ENCODE measurements at regions not wholly inside any gene's neighbourhood (a gene's known extent, or its start where the extent isn't known, plus 50 kb on each side); places are given as distances from the start of the nearest gene placed in this dataset.
"Not testable (repeated sequence)": the region's sequence is repeated elsewhere in the genome, so short reads cannot be mapped to it uniquely, and the experiment has no call there.

- not testable (repeated sequence) for DNase-seq (ENCODE audit: low spot score)
Measured at GRCh38 chr9:63450836-63451235, 1834.2 kb downstream of the FOXD4L5 start.

DNA sequence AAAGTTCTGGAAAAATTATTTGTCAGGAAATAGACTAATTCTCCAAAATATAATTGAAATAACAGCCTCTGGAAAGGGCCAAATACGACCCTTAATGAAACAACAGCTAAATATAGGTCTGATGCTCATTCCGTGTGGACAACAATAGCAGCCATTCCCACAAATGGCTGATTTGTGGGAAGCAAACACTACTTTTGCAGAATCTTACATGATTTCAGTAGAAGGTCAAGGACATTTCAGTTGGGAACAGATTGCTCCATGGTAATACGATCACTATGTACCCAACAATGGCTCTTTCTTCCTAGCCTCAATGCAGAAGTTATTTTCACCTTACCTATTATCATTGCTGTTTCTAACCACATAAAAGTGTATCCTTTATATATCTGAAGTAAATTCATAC is 1859.9 kb downstream of the FOXD4L5 start:
- not testable (repeated sequence) for DNase-seq (ENCODE audit: low spot score)

- DNase-seq (ENCODE audit: low spot score), result not testable (repeated sequence)
Measured at GRCh38 chr9:63390897-63391296, 1894.1 kb downstream of the FOXD4L5 start.

DNA sequence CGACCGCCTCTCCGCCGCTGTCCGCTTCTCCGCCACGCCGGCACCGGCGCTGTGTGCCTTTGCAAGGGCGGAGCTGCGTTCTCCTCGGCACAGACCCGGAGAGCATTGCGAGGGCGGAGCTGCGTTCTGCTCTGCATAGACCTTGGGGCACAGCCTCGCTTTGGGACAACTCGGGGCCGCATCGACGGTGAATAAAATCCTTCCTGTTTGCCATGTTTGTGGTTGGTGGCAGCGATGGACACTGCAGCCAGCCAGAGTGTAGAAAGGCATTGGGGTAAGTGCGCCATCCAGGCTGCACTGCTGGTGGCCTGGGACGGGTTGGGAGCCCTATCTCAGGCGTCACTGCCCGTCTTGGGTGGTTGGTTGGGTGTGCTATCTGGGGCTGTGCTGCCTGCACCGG is 1899.5 kb downstream of the FOXD4L5 start:
- not testable (repeated sequence) for DNase-seq (ENCODE audit: low spot score)

GRCh38 chr9:63379864-63380263 is 1905.1 kb downstream of the FOXD4L5 start:
- DNase-seq (ENCODE audit: low spot score), result not testable (repeated sequence)

GRCh38 chr9:63354219-63354618 is 1930.8 kb downstream of the FOXD4L5 start:
- DNase-seq (ENCODE audit: low spot score), result not testable (repeated sequence)

- not testable (repeated sequence) for DNase-seq (ENCODE audit: low spot score)
Measured at GRCh38 chr9:63347347-63347746, 1937.7 kb downstream of the FOXD4L5 start.

- DNase-seq (ENCODE audit: low spot score), result not testable (repeated sequence)
Measured at GRCh38 chr9:63346310-63347048, 1938.5 kb downstream of the FOXD4L5 start.

- not testable (repeated sequence) for DNase-seq (ENCODE audit: low spot score)
Measured at GRCh38 chr9:63344408-63344807, 1940.6 kb downstream of the FOXD4L5 start.

- not testable (repeated sequence) for DNase-seq (ENCODE audit: low spot score)
Measured at GRCh38 chr9:63342528-63342927, 1942.5 kb downstream of the FOXD4L5 start.

GRCh38 chr9:63337899-63338604 is 1947.0 kb downstream of the FOXD4L5 start:
- not testable (repeated sequence) for DNase-seq (ENCODE audit: low spot score)

- DNase-seq (ENCODE audit: low spot score), result not testable (repeated sequence)
Measured at GRCh38 chr9:63335286-63335685, 1949.7 kb downstream of the FOXD4L5 start.

GRCh38 chr9:63334187-63334586 is 1950.8 kb downstream of the FOXD4L5 start:
- DNase-seq (ENCODE audit: low spot score), result not testable (repeated sequence)

GRCh38 chr9:63333083-63333482 is 1951.9 kb downstream of the FOXD4L5 start:
- not testable (repeated sequence) for DNase-seq (ENCODE audit: low spot score)

GRCh38 chr9:63328313-63328712 is 1956.7 kb downstream of the FOXD4L5 start:
- not testable (repeated sequence) for DNase-seq (ENCODE audit: low spot score)

DNA sequence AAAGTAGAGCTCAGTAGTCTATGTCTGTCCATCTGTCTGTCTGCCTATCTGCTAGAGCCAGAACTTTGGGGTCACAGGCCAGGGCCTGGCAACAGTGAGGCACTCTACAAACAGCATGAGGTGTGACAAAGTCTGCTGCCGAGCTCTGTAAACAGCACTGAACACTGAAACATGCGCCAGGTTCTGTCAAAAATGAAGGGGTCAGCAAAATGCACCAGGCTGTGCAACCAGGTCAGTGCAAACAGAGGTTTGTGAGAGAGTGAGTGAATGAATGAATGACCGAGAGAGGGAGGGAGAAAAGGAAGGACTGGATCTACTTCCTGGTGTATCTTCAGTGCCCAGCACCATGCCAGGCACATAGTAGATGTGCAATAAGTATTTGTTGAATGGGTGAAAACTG is 1957.8 kb downstream of the FOXD4L5 start:
- not testable (repeated sequence) for DNase-seq (ENCODE audit: low spot score)

- not testable (repeated sequence) for DNase-seq (ENCODE audit: low spot score)
Measured at GRCh38 chr9:63326665-63327064, 1958.3 kb downstream of the FOXD4L5 start.

GRCh38 chr9:63325696-63326095 is 1959.3 kb downstream of the FOXD4L5 start:
- DNase-seq (ENCODE audit: low spot score), result not testable (repeated sequence)

DNA sequence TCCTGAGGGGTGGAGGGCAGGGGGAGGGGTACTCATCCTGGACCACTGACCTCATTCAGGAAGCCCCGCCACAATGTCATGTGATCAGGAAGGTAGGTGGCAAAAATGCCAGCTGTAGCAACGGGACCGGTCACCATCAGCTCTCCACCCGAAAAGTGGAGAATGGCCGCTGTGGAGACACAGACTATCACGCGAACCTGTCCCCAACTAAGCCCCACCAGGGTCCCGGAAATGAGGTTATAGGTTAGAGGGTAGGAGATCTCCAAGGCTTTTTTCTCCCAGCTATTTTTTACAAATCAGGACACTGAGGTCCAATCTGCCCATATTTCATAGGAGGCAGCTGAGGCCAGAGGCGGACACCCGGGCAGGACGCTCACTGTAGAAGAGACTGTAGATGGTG is 1966.9 kb downstream of the FOXD4L5 start:
- DNase-seq (ENCODE audit: low spot score), result not testable (repeated sequence)

GRCh38 chr9:63315387-63315786 is 1969.6 kb downstream of the FOXD4L5 start:
- not testable (repeated sequence) for DNase-seq (ENCODE audit: low spot score)

DNA sequence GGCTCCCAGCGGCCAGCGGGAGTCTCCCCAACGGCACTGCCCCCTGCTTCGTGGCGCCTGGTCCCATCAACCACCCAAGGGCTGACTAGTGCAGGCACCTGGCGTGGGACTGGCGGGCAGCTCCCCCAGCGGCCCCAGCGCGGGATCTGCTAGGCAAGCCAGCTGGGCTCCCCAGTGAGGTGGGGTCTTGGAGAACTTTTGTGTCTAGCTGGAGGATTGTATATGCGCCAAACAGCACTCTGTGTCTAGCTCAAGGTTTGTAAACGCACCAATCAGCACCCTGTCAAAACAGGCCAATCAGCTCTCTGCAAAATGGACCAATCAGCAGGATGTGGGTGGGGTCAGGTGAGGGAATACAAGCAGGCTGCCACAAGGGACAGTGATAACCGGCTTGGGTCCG is 1988.2 kb downstream of the FOXD4L5 start:
- DNase-seq (ENCODE audit: low spot score), result not testable (repeated sequence)

DNA sequence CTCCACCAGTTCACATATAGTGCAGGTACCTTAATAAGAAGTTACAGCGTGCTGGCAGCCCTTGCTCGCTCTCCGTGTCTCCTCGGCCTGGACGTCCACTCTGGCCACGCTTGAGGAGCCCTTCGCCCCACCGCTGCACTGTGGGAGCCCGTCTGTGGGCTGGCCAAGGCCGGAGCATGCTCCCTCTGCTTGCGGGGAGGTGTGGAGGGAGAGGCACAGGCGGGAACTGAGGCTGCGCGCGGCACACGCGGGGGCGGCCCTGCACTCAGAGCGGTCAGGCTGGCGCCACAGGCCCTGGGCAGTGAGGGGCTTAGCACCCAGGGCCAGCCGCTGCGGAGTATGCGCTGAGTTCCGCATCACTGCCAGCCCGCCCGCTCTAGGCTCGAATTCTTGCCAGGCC is 1988.6 kb downstream of the FOXD4L5 start:
- DNase-seq (ENCODE audit: low spot score), result not testable (repeated sequence)

DNA sequence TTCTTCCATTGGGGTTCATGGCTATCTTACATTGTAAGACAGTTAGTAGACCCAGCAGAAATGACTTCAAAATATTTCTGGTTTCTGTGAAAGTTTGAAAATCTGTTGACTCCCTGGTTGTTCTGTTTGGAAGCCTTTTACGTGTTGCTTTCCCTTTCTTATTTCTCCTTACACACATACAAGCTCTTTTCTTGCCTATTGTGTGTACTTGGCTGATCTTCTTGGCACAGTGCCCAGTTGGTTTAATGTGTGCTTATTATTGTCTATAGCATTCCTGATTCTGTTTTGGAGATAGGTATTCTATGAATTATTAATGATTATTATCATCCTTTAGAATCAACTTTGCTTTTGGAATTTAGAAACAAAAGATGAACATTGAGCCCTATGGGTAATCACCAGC is 1995.0 kb downstream of the FOXD4L5 start:
- DNase-seq (ENCODE audit: low spot score), result peak; percentile 7

Data from hematopoietic multipotent progenitor cell treated with erythropoietin and hydrocortisone succinate and interleukin-3 and kit ligand, for 17 days (in vitro differentiated cells).